Prostate gland (tissue), 2 donors: ENCODE measurements at regions not wholly inside any gene's neighbourhood (a gene's known extent, or its start where the extent isn't known, plus 50 kb on each side); places are given as distances from the start of the nearest gene placed in this dataset.

Source experiments
- DNase-seq: peaks from one replicate; pipeline ENCODE4 v3.0.0-alpha.2; 2019; ENCODE audit warnings: low spot score
- H3K27ac ChIP-seq, 2 donors: fragments of 200-600 bp; sonication (generic); 2 replicates each; pipeline ENCODE4 v1.5.1; 2017 to 2019
- H3K27me3 ChIP-seq: fragments of 200-600 bp; sonication (generic); replicated peaks from 2 replicates; pipeline ENCODE4 v1.5.1; 2019; ENCODE audit not compliant: insufficient read depth
- H3K36me3 ChIP-seq, 2 donors: fragments of 200-600 bp; sonication (generic); 1 replicate in 1 of 2; 2 replicates in 1 of 2; pipeline versions ENCODE4 v1.5.1 to v1.8.1; 2017 to 2019
- H3K4me1 ChIP-seq: fragments of 200-600 bp; sonication (generic); replicated peaks from 2 replicates; pipeline ENCODE4 v1.5.1; 2019
- H3K4me3 ChIP-seq, 2 donors: fragments of 200-600 bp; sonication (generic); 2 replicates each; pipeline ENCODE4 v1.5.1; 2017 to 2019
- H3K9me3 ChIP-seq: fragments of 200-600 bp; sonication (generic); 2 replicates; pipeline ENCODE4 v1.5.1; 2017
- POLR2A ChIP-seq: fragments of 450-650 bp; IDR thresholded peaks from one replicate; pipeline ENCODE4 v1.6.1; 2016; ENCODE audit warnings: antibody characterized with exemption, mild to moderate bottlenecking
- POLR2AphosphoS5 ChIP-seq: sonication (generic); formaldehyde crosslinking; IDR thresholded peaks from one replicate; pipeline ENCODE4 v1.6.1; 2017; ENCODE audit warnings: antibody characterized with exemption
- WGBS: methylation state at CpG from one replicate; pipeline ENCODE4 v1.1.5; 2018; 5-methylcytosine and 5-hydroxymethylcytosine counted together
- intact Hi-C: fragments of 100-400 bp; cut with DNase I; formaldehyde crosslinking; loops from one replicate; pipeline ENCODE4 v1.14.2; 2022
- TF ChIP-seq, protein P1 (sequence below), 4 experiments: fragments of 200-600 bp in 2 of 4; fragments of 450-650 bp in 2 of 4; sonication (generic) in 2 of 4; IDR thresholded peaks; 1 replicate in 3 of 4; 2 replicates in 1 of 4; pipeline ENCODE4 v1.5.1; 2016 to 2019; ENCODE audit warnings: antibody characterized with exemption in 4 of 4, mild to moderate bottlenecking in 2 of 4, moderate library complexity in 2 of 4

DNA sequence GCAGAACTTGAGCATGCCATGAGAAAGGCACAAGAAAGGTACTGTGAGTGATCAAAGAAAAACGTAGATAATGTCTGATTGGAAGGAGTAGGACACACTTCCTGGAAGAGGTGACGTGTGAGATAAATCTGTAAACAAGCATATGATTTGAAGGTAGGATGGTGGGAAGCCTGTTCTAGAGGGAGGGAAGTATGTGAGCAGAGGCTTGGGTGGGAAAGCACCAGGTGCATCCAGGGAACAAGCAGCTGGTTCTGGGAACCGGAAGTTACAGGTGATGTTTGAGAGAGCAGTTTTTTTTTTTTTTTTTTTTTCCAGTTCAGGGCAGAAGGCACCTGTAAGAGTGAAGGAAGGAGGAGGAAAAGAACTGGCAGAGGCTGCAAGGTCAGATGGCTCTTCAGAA lies 116.6 kb upstream of the EFEMP1 start:
- DNase-seq = no peak
- H3K36me3 ChIP-seq = no peaks in the 10 kb centered on the region
- no peak overlapping the region for H3K27ac ChIP-seq
- intact Hi-C loops = no loop called here
- no peak overlapping the region for H3K4me3 ChIP-seq
- no peaks in the 10 kb centered on the region for H3K4me1 ChIP-seq
- 60% methylated on average over 3 of the region's 3 CpGs for WGBS
- peaks cover 2% of the 10 kb centered on the region for H3K27me3 ChIP-seq
- TF ChIP-seq POLR2A = no peak
- TF ChIP-seq, protein P1, sequence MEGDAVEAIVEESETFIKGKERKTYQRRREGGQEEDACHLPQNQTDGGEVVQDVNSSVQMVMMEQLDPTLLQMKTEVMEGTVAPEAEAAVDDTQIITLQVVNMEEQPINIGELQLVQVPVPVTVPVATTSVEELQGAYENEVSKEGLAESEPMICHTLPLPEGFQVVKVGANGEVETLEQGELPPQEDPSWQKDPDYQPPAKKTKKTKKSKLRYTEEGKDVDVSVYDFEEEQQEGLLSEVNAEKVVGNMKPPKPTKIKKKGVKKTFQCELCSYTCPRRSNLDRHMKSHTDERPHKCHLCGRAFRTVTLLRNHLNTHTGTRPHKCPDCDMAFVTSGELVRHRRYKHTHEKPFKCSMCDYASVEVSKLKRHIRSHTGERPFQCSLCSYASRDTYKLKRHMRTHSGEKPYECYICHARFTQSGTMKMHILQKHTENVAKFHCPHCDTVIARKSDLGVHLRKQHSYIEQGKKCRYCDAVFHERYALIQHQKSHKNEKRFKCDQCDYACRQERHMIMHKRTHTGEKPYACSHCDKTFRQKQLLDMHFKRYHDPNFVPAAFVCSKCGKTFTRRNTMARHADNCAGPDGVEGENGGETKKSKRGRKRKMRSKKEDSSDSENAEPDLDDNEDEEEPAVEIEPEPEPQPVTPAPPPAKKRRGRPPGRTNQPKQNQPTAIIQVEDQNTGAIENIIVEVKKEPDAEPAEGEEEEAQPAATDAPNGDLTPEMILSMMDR (IDR thresholded peaks at IDR 0.05) = no peak
- H3K9me3 ChIP-seq = no peaks in the 10 kb centered on the region

DNA sequence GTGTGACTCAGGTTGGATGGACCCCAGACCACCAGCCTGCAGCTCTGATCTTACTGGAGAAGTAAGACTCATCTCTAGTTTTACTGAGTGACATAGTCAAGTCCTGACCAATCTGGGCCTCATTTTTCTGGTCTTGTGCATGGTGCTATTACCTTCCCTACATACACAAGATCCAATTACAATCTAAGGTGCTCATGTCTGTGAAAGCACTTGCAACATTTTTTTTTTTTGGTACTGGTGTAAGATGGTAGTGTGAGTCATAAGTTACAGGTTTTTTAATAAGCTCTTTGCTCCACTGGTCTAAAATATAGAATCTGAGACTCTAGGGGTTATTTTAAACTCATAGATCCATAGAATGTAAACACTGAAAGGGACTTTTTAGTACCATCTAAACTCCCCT lies 117.3 kb upstream of the EFEMP1 start:
- Histone ChIP-seq H3K4me1 (no peaks in the 10 kb centered on the region), H3K27me3 (peaks cover 2% of the 10 kb centered on the region), H3K36me3 (no peaks in the 10 kb centered on the region), H3K4me3 (no peak overlapping the region), H3K9me3 (no peaks in the 10 kb centered on the region), H3K27ac (no peak overlapping the region)
- intact Hi-C loops = no loop called here
- no peak for DNase-seq
- TF ChIP-seq POLR2AphosphoS5 = no peak
- no peak for TF ChIP-seq POLR2A
- TF ChIP-seq, protein P1 (IDR thresholded peaks at IDR 0.05) = no peak

DNA sequence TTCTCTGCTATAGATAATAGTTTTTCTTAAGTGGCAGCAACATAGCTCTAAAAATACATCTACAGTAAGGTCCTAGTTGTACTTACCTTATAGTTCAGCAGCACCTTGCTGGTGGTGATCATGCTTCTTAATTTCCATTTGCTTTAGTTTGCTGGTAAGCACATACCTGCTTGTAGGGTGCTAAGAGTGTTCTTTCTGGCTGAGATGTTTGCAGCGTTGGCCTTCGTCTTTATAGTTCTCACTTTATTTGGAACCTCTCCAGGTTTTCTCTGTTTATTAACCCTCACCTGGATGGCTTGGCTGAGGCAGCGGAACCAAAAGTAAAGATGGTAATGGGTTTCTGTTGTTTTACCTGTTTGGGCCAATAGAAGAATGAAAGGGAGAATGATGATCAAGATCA lies 123.6 kb upstream of the EFEMP1 start:
- intact Hi-C loops = no loop called here

DNA sequence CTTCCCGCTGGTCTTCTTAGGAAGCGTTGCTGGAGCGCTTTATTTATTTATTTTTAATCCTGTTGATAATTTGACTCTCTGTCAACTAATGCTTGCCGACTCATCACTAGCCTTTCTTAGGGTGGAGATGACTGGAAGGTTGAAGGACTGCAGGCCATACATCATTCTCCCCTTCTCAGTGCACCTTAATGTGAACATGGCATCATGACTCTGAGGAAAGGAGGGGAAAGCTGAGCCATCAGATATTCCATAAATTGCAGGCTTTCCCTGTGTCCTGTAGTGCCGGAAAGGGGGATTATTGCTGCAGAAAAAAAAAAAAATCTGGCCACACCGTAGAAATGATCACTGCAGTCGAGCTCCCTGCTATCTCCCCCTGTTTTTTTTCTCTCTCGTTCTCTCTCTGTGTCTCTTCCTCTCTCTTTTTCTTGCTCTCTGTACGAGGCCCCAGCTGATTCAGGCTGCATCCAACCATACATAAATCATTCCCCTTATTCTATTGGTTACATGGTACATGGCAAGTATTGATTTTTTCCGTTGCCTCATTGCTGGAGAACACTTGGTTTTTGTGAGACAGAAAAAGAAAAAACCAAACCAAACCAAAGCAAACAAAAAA lies 125.8 kb upstream of the EFEMP1 start:
- no peaks in the 10 kb centered on the region for H3K27me3 ChIP-seq
- WGBS = 71% methylated on average over 10 of the region's 10 CpGs
- no peak overlapping the region for H3K27ac ChIP-seq
- H3K4me1 ChIP-seq = no peaks in the 10 kb centered on the region
- DNase-seq = no peak
- TF ChIP-seq POLR2A (no peak), POLR2AphosphoS5 (no peak)
- TF ChIP-seq, protein P1 (IDR thresholded peaks at IDR 0.05) = no peak
- no peak overlapping the region for H3K4me3 ChIP-seq
- H3K36me3 ChIP-seq = no peaks in the 10 kb centered on the region
- intact Hi-C loops = no loop called here
- no peaks in the 10 kb centered on the region for H3K9me3 ChIP-seq

More for the DNA sequence above, 123.6 kb upstream of the EFEMP1 start:
- no peaks in the 10 kb centered on the region for H3K4me1 ChIP-seq
- WGBS = 30% methylated on average over 3 of the region's 3 CpGs
- DNase-seq = no peak
- TF ChIP-seq POLR2A (no peak), POLR2AphosphoS5 (no peak)
- TF ChIP-seq, protein P1 (IDR thresholded peaks at IDR 0.05) = no peak
- H3K4me3 ChIP-seq = no peak overlapping the region
- peaks cover 2% of the 10 kb centered on the region for H3K27me3 ChIP-seq
- H3K9me3 ChIP-seq = no peaks in the 10 kb centered on the region
- no peaks in the 10 kb centered on the region for H3K36me3 ChIP-seq
- no peak overlapping the region for H3K27ac ChIP-seq

DNA sequence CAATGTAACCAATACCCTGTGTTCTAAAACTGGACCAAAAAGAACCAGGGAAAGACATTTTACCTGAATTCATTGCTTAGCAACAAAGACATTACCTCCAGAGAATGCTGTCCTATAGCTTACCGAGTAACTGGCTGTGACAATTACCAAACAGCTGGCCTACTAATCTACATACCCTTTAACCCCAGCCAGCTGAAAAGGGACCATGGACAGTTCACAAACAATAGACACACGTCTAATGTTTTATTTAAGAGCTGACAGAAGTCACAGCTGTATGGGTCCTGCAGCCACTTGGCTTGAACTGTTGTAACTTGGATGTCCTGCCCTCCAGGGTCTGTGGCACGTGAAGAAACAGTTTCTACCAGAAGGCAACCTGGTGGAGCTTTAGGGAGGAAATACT lies 130.1 kb upstream of the EFEMP1 start:
- no peak overlapping the region for H3K4me3 ChIP-seq
- no peaks in the 10 kb centered on the region for H3K27me3 ChIP-seq
- intact Hi-C loops = no loop called here
- H3K4me1 ChIP-seq = no peaks in the 10 kb centered on the region
- H3K27ac ChIP-seq = no peak overlapping the region
- H3K9me3 ChIP-seq = no peaks in the 10 kb centered on the region
- TF ChIP-seq, protein P1 (IDR thresholded peaks at IDR 0.05) = no peak
- TF ChIP-seq POLR2A = no peak
- TF ChIP-seq POLR2AphosphoS5 = no peak
- no peaks in the 10 kb centered on the region for H3K36me3 ChIP-seq
- DNase-seq = no peak
- 29% methylated on average over 3 of the region's 3 CpGs for WGBS
